ENCODE measurements at regions not wholly inside any gene's neighbourhood (a gene's known extent, or its start where the extent isn't known, plus 50 kb on each side); places are given as distances from the start of the nearest gene placed in this dataset.

- no peak for DNase-seq
These were observed 87.1 kb downstream of the MYEOV start for GRCh38 chr11:69380921-69381581.

- no peak for DNase-seq
These were observed 87.8 kb downstream of the MYEOV start for GRCh38 chr11:69381681-69382130.

- DNase-seq = no peak
These were observed 88.5 kb downstream of the MYEOV start for GRCh38 chr11:69382131-69383128.

- DNase-seq = no peak
These were observed 89.7 kb downstream of the MYEOV start for GRCh38 chr11:69383372-69384250.

GRCh38 chr11:69384251-69385143, 90.5 kb downstream of the MYEOV start:
- no peak for DNase-seq

GRCh38 chr11:69385144-69385820, 91.3 kb downstream of the MYEOV start:
- DNase-seq = no peak

GRCh38 chr11:69385832-69386427, 92.0 kb downstream of the MYEOV start:
- no peak for DNase-seq

- DNase-seq = no peak
These were observed 92.8 kb downstream of the MYEOV start for GRCh38 chr11:69386594-69387408.

GRCh38 chr11:69387409-69387885, 93.5 kb downstream of the MYEOV start:
- no peak for DNase-seq

- no peak for DNase-seq
These were observed 93.3 kb upstream of the LINC01488 start for GRCh38 chr11:69388210-69388609.

GRCh38 chr11:69388661-69389060, 92.8 kb upstream of the LINC01488 start:
- DNase-seq = no peak

- DNase-seq = no peak
These were observed 90.9 kb upstream of the LINC01488 start for GRCh38 chr11:69390561-69390960.

- DNase-seq = peak; percentile 25
These were observed 90.0 kb upstream of the LINC01488 start for GRCh38 chr11:69391192-69392103.

GRCh38 chr11:69392104-69392653, 89.3 kb upstream of the LINC01488 start:
- no peak for DNase-seq

- no peak for DNase-seq
These were observed 88.2 kb upstream of the LINC01488 start for GRCh38 chr11:69393178-69393832.

GRCh38 chr11:69393865-69394233, 87.6 kb upstream of the LINC01488 start:
- no peak for DNase-seq

GRCh38 chr11:69394234-69394868, 87.1 kb upstream of the LINC01488 start:
- DNase-seq = no peak

Measured in NCI-H1092 (cell line).